Transverse colon (tissue), 4 donors: ENCODE measurements at regions not wholly inside any gene's neighbourhood (a gene's known extent, or its start where the extent isn't known, plus 50 kb on each side); places are given as distances from the start of the nearest gene placed in this dataset.

Experiments
- DNase-seq: peaks from one replicate; pipeline ENCODE4 v3.0.0-alpha.2; 2019
- H3K27ac ChIP-seq, 4 donors: fragments of 200-600 bp; sonication (generic); 2 replicates each; pipeline ENCODE4 v1.5.1; 2016 to 2018; ENCODE audit warnings: inconsistent platforms in 4 of 4
- H3K27me3 ChIP-seq: fragments of 200-600 bp; sonication (generic); 2 replicates; pipeline ENCODE4 v1.5.1; 2017; ENCODE audit warnings: inconsistent platforms
- H3K36me3 ChIP-seq, 4 donors: fragments of 200-600 bp; sonication (generic); 2 replicates each; pipeline ENCODE4 v1.5.1; 2017 to 2019; ENCODE audit warnings: inconsistent platforms in 4 of 4
- H3K4me1 ChIP-seq, 4 donors: fragments of 200-600 bp; sonication (generic); 2 replicates each; pipeline ENCODE4 v1.5.1; 2017 to 2020; ENCODE audit warnings: inconsistent platforms in 4 of 4
- H3K4me3 ChIP-seq, 4 donors: fragments of 200-600 bp; sonication (generic); 1 replicate in 1 of 4; 2 replicates in 3 of 4; pipeline versions ENCODE4 v1.5.1 to v1.6.1; 2017 to 2019; ENCODE audit warnings: inconsistent platforms in 4 of 4
- H3K9me3 ChIP-seq, 2 donors: fragments of 200-600 bp; sonication (generic); 2 replicates each; pipeline ENCODE4 v1.5.1; 2017 to 2019; ENCODE audit warnings: inconsistent platforms in 2 of 2
- EP300 ChIP-seq: sonication (generic); formaldehyde crosslinking; IDR thresholded peaks from one replicate; pipeline ENCODE4 v1.6.1; 2017; ENCODE audit warnings: antibody characterized with exemption, low read depth
- POLR2A ChIP-seq: fragments of 450-650 bp; IDR thresholded peaks from one replicate; pipeline ENCODE4 v1.6.1; 2016; ENCODE audit warnings: antibody characterized with exemption, mild to moderate bottlenecking, moderate library complexity
- POLR2AphosphoS5 ChIP-seq, 3 donors: sonication (generic); formaldehyde crosslinking; IDR thresholded peaks; one replicate each; pipeline ENCODE4 v1.6.1; 2016; ENCODE audit warnings: antibody characterized with exemption in 3 of 3
- WGBS, 2 donors: methylation state at CpG; one replicate each; pipeline ENCODE4 v1.1.5; 2018; ENCODE audit warnings: low coverage in 1 of 2; 5-methylcytosine and 5-hydroxymethylcytosine counted together
- in situ Hi-C, 4 donors: fragments of 200-750 bp; cut with MboI; loops; one replicate each; pipeline versions ENCODE4 v1.15.0 to v1.15.1; 2017; ENCODE audit warnings: low sequenced_read_pairs in 3 of 4, low pct_ligation_motif_present in 1 of 4, low pct_unique_long_range_greater_than_20kb in 1 of 4
- intact Hi-C: fragments of 100-400 bp; cut with DNase I; formaldehyde crosslinking; loops from one replicate; pipeline ENCODE4 v1.15.1; 2023; ENCODE audit warnings: low total_unique reads
- TF ChIP-seq, protein P1 (sequence below), 5 experiments: fragments of 200-600 bp in 3 of 5; fragments of 450-650 bp in 2 of 5; sonication (generic) in 3 of 5; IDR thresholded peaks; 1 replicate in 2 of 5; 2 replicates in 3 of 5; pipeline ENCODE4 v1.5.1; 2016 to 2017; ENCODE audit warnings: antibody characterized with exemption in 5 of 5, inconsistent platforms in 3 of 5, mild to moderate bottlenecking in 2 of 5, moderate library complexity in 1 of 5

DNA sequence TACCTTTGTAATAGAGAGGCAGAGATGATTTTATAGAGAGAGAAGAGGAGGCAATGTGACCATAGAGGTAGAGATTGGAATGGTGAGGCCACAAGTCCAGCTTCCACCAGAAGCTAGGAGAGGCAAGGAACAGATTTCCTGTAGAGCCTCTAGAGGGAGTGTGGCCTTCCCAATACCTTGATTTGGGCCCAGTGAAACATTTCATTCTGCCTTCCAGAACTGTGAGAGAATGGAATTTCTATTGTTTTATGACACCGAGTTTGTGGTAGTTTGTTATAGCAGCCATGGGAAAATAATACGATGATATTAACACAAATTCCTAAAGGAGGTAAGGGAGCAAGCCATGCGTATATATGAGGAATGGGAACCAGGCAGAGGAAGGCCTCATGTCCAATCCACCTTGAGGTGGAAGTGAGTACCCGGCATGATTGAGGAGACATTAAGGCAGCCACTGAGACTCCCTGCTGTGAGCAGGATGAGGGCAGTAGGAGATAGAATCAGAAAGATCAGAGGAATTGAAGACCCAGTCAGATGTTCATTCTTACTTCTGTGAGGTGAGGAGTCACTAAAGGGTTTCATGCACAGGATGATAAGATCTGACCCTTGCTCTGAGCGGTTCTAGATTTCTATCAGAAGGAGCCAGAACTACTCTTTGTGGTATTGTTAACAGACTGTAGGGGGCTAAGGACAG is 636.3 kb upstream of the IMPG1 start:
- no peak for DNase-seq
- in situ Hi-C loops (no loop called here), intact Hi-C loops (no loop called here)
- WGBS, 2 donors = 83 to 84% methylated on average over 5 of the region's 5 CpGs
- Histone ChIP-seq H3K36me3 (no peaks in the 10 kb centered on the region), H3K4me3 (no peak overlapping the region), H3K9me3 (no peaks in the 10 kb centered on the region), H3K27me3 (no peaks in the 10 kb centered on the region), H3K4me1 (no peaks in the 10 kb centered on the region), H3K27ac (no peak overlapping the region)
- TF ChIP-seq POLR2AphosphoS5 (IDR thresholded peaks at IDR 0.05) (no peak), EP300 (no peak), POLR2A (no peak)
- TF ChIP-seq, protein P1, sequence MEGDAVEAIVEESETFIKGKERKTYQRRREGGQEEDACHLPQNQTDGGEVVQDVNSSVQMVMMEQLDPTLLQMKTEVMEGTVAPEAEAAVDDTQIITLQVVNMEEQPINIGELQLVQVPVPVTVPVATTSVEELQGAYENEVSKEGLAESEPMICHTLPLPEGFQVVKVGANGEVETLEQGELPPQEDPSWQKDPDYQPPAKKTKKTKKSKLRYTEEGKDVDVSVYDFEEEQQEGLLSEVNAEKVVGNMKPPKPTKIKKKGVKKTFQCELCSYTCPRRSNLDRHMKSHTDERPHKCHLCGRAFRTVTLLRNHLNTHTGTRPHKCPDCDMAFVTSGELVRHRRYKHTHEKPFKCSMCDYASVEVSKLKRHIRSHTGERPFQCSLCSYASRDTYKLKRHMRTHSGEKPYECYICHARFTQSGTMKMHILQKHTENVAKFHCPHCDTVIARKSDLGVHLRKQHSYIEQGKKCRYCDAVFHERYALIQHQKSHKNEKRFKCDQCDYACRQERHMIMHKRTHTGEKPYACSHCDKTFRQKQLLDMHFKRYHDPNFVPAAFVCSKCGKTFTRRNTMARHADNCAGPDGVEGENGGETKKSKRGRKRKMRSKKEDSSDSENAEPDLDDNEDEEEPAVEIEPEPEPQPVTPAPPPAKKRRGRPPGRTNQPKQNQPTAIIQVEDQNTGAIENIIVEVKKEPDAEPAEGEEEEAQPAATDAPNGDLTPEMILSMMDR (IDR thresholded peaks at IDR 0.05) = no peak

DNA sequence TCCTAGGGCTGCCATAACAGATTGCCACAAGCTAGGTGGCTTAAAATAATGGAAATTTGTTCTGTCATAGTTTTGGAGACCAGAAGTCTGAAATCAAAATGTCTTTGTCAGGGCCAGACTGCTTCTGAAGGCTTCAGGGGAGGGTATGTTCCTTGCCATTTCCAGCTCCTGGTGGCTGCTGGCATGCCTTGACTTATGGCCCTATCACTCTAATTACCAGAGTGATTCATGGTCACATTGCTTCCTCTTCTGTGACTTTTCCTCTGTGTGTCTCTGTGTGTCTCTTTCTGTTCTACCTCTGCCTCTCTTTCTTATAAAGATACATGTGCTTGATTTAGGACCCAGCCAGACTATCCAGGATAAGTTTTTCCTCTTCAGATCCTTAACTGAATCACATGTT is 635.2 kb upstream of the IMPG1 start:
- Histone ChIP-seq H3K27me3 (no peaks in the 10 kb centered on the region), H3K36me3 (no peaks in the 10 kb centered on the region), H3K4me1 (no peaks in the 10 kb centered on the region), H3K4me3 (no peak overlapping the region), H3K9me3 (no peaks in the 10 kb centered on the region), H3K27ac (no peak overlapping the region)
- DNase-seq = no peak
- TF ChIP-seq EP300 = no peak
- TF ChIP-seq, protein P1 (IDR thresholded peaks at IDR 0.05) = no peak
- no peak for TF ChIP-seq POLR2A
- no peak for TF ChIP-seq POLR2AphosphoS5 (IDR thresholded peaks at IDR 0.05)
- intact Hi-C loops (no loop called here), in situ Hi-C loops (no loop called here)

DNA sequence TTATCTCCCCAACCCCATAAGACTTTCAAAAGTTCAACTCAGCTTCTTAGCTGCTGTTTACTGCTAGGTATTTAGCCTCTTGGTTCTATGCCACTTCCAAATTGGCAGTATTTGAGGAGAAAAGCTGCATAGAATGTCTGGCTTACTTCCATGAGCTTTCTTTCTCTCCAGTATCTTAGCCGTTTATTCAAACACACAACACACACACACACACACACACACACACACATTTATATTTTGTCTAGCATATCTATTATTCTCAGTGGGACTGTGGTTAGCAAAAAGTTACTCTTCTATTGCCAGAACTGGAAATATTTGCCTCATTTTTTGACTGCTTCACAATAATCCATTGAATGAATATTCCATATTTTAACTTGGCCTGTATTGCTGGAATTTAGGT is 634.2 kb upstream of the IMPG1 start:
- no peak for DNase-seq
- Histone ChIP-seq H3K4me3 (no peak overlapping the region), H3K4me1 (no peaks in the 10 kb centered on the region), H3K36me3 (no peaks in the 10 kb centered on the region), H3K9me3 (no peaks in the 10 kb centered on the region), H3K27ac (no peak overlapping the region), H3K27me3 (no peaks in the 10 kb centered on the region)
- intact Hi-C loops = no loop called here
- in situ Hi-C loops = no loop called here
- TF ChIP-seq EP300 = no peak
- TF ChIP-seq POLR2A = no peak
- TF ChIP-seq, protein P1 (IDR thresholded peaks at IDR 0.05) = no peak
- 61 to 65% methylated on average over 1 of the region's 1 CpG for WGBS, 2 donors

DNA sequence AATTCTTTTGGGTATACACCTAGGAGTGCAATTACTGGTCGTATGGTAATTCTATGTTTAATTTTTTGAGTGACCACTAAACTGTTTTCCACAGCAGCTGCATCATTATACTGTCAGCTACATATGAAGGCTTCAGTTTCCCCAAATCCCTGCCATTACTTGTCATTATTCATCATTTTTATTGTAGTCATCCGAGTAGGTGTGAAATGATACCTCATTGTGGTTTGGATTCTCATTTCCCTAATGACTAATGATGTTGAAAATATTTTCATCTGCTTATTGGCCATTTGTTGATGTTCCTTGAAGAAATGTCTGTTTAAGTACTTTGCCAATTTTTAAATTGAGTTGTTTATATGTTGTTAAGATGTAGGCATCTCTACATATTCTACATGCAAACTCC is 633.6 kb upstream of the IMPG1 start:
- in situ Hi-C loops (no loop called here), intact Hi-C loops (no loop called here)
- Histone ChIP-seq H3K27me3 (no peaks in the 10 kb centered on the region), H3K36me3 (no peaks in the 10 kb centered on the region), H3K4me3 (no peak overlapping the region), H3K27ac (no peak overlapping the region), H3K9me3 (no peaks in the 10 kb centered on the region), H3K4me1 (no peaks in the 10 kb centered on the region)
- no peak for DNase-seq
- WGBS, 2 donors = 70% methylated on average over 2 of the region's 2 CpGs
- TF ChIP-seq POLR2A (no peak), POLR2AphosphoS5 (IDR thresholded peaks at IDR 0.05) (no peak), EP300 (no peak)
- TF ChIP-seq, protein P1 (IDR thresholded peaks at IDR 0.05) = no peak
